Panc1 (cell line): ENCODE measurements at regions not wholly inside any gene's neighbourhood (a gene's known extent, or its start where the extent isn't known, plus 50 kb on each side); places are given as distances from the start of the nearest gene placed in this dataset.

Experiments used
- ATAC-seq: fragments of 200-7000 bp; cut with Tn5 transposase; 2 replicates; pipeline ENCODE4 v1.9.1; 2020; ENCODE audit warnings: mild to moderate bottlenecking, moderate library complexity
- BruUV-seq: library from RNA; stranded (reverse); fragments of 400-500 nt; replicated peaks from 2 replicates; lab custom pipeline; 2021; lab: Mats Ljungman, UMichigan
- CTCF ChIA-PET: fragments of 300-600 bp; sonication (Branson Sonifier 250); formaldehyde crosslinking; loops from one replicate; lab custom pipeline; 2022; ENCODE audit warnings: antibody characterized with exemption; lab: Charles Lee
- POLR2A ChIA-PET: fragments of 300-600 bp; sonication (Branson Sonifier 250); formaldehyde crosslinking; loops from one replicate; lab custom pipeline; 2022; ENCODE audit warnings: antibody characterized with exemption; lab: Charles Lee
- DNase-seq: peaks from one replicate; pipeline ENCODE4 v3.0.0-alpha.2; 2010; ENCODE audit warnings: low read depth, low spot score
- H3K27ac ChIP-seq: 2 replicates; pipeline ENCODE4 v1.5.1; 2011; ENCODE audit warnings: mild to moderate bottlenecking, low read length, inconsistent platforms
- H3K27me3 ChIP-seq: fragments of 200-500 bp; sonication (Bioruptor generic); 2 replicates; pipeline ENCODE4 v1.6.0; 2014; ENCODE audit warnings: low read length, inconsistent platforms; ENCODE audit not compliant: control insufficient read depth, insufficient read depth
- H3K36me3 ChIP-seq: fragments of 200-500 bp; sonication (Bioruptor generic); 2 replicates; pipeline ENCODE4 v1.5.1; 2014; ENCODE audit warnings: inconsistent platforms, mild to moderate bottlenecking, low read length, moderate library complexity; ENCODE audit not compliant: control insufficient read depth, insufficient read depth
- H3K4me1 ChIP-seq: 2 replicates; pipeline ENCODE4 v1.5.1; 2011; ENCODE audit warnings: inconsistent platforms, mild to moderate bottlenecking, low read length, moderate library complexity; ENCODE audit not compliant: control insufficient read depth, insufficient read depth
- H3K4me3 ChIP-seq, 2 experiments: 2 replicates each; pipeline ENCODE4 v1.5.1; 2011 to 2012; ENCODE audit warnings: low read depth in 2 of 2, low read length in 2 of 2, mild to moderate bottlenecking in 2 of 2, inconsistent platforms in 1 of 2, moderate library complexity in 1 of 2
- H3K9me3 ChIP-seq: fragments of 200-500 bp; sonication (Bioruptor generic); 2 replicates; pipeline ENCODE4 v1.5.1; 2014; ENCODE audit warnings: low read depth, mild to moderate bottlenecking, inconsistent platforms, low read length, moderate library complexity; ENCODE audit not compliant: control insufficient read depth, insufficient read depth
- CTCF ChIP-seq: fragments of 450-650 bp; IDR thresholded peaks from 2 replicates; pipeline ENCODE4 v1.5.1; 2017; ENCODE audit warnings: mild to moderate bottlenecking
- POLR2AphosphoS5 ChIP-seq: IDR thresholded peaks from 2 replicates; pipeline ENCODE4 v1.6.1; 2012; ENCODE audit warnings: mild to moderate bottlenecking, low read depth, low read length, moderate library complexity
- REST ChIP-seq, 2 experiments: IDR thresholded peaks; 2 replicates each; pipeline ENCODE4 v1.6.1; 2011 to 2012; ENCODE audit warnings: low read depth in 2 of 2, control low read depth in 1 of 2, low read length in 1 of 2, mild to moderate bottlenecking in 1 of 2, moderate library complexity in 1 of 2; ENCODE audit not compliant: insufficient read depth in 1 of 2
- SIN3A ChIP-seq: IDR thresholded peaks from 2 replicates; pipeline ENCODE4 v1.6.1; 2012; ENCODE audit warnings: low read depth, mild to moderate bottlenecking, low read length, moderate library complexity, borderline replicate concordance; ENCODE audit not compliant: insufficient read depth
- TCF7L2 ChIP-seq: IDR thresholded peaks from 2 replicates; pipeline ENCODE4 v1.6.1; 2011; ENCODE audit warnings: mild to moderate bottlenecking, low read depth, low read length, inconsistent platforms
- in situ Hi-C: cut with HindIII; loops from 2 replicates; pipeline ENCODE4 v1.10.0; 2016; ENCODE audit warnings: low sequenced_read_pairs, low pct_unique_long_range_greater_than_20kb
- intact Hi-C: fragments of 100-400 bp; cut with micrococcal nuclease; formaldehyde crosslinking; loops from one replicate; pipeline ENCODE4 v1.10.0; 2022; ENCODE audit not compliant: unreplicated experiment

GRCh38 chr1:30638086-30638485 is 85.3 kb downstream of the MATN1 start:
- in situ Hi-C loops (no loop called here), intact Hi-C loops (no loop called here)
- no peaks in the 10 kb centered on the region for H3K36me3 ChIP-seq
- H3K9me3 ChIP-seq, result no peaks in the 10 kb centered on the region
- DNase-seq (no peak), ATAC-seq (no peak)
- BruUV-seq, result no TSS peak
- H3K27ac ChIP-seq, result no peak overlapping the region
- no peak overlapping the region for H3K4me3 ChIP-seq
- TF ChIP-seq TCF7L2 (no peak), CTCF (no peak), REST (IDR thresholded peaks at IDR 0.05; ENCODE audit: insufficient read depth in 1 of 2, low read depth in 2 of 2, low read length in 1 of 2) (no peak), POLR2AphosphoS5 (no peak), SIN3A (no peak)
- CTCF ChIA-PET, result no interaction called here
- H3K27me3 ChIP-seq, result peaks cover 7% of the 10 kb centered on the region
- no peaks in the 10 kb centered on the region for H3K4me1 ChIP-seq
- POLR2A ChIA-PET, result no interaction called here

- no peak for TF ChIP-seq SIN3A
- no peak for TF ChIP-seq CTCF
- TF ChIP-seq REST (IDR thresholded peaks at IDR 0.05; ENCODE audit: insufficient read depth in 1 of 2, low read depth in 2 of 2, low read length in 1 of 2), result no peak
- TF ChIP-seq TCF7L2, result no peak
- TF ChIP-seq POLR2AphosphoS5, result no peak
- BruUV-seq, result no TSS peak
- CTCF ChIA-PET, result no interaction called here
- ATAC-seq (no peak), DNase-seq (no peak)
- H3K4me3 ChIP-seq, result no peak overlapping the region
- no peaks in the 10 kb centered on the region for H3K4me1 ChIP-seq
- intact Hi-C loops, result no loop called here
- POLR2A ChIA-PET, result no interaction called here
- no peaks in the 10 kb centered on the region for H3K36me3 ChIP-seq
- no peaks in the 10 kb centered on the region for H3K9me3 ChIP-seq
- peaks cover 5% of the 10 kb centered on the region; the same call in 1 of the 2 replicates for H3K27me3 ChIP-seq
- in situ Hi-C loops, result no loop called here
- no peak overlapping the region for H3K27ac ChIP-seq
These were observed 86.0 kb downstream of the MATN1 start for GRCh38 chr1:30637183-30637980.
